ENCODE measurements at regions not wholly inside any gene's neighbourhood (a gene's known extent, or its start where the extent isn't known, plus 50 kb on each side); places are given as distances from the start of the nearest gene placed in this dataset.

GRCh38 chr6:168384045-168385036 lies 56.6 kb upstream of the SMOC2 start:
- WGBS (ENCODE audit: insufficient coverage), result 70% methylated on average over 30 of the region's 31 CpGs
- Mint-ChIP-seq H3K4me1 (no peaks in the 10 kb centered on the region), H3K27ac (no peak overlapping the region), H3K4me3 (no peak overlapping the region), H3K36me3 (no peaks in the 10 kb centered on the region), H3K27me3 (ENCODE audit: low read depth in 2 of 2) (peaks cover 0 to 3% of the 10 kb centered on the region in 2 donors), H3K9me3 (no peaks in the 10 kb centered on the region)
- Histone ChIP-seq H3K4me1 (ENCODE audit: control insufficient read depth, insufficient read depth, low read length) (no peaks in the 10 kb centered on the region), H3K27me3 (ENCODE audit: control insufficient read depth, insufficient read depth, low read length) (no peaks in the 10 kb centered on the region), H3K9me3 (ENCODE audit: control insufficient read depth, insufficient read depth, low read length) (peaks cover 6% of the 10 kb centered on the region), H3K36me3 (ENCODE audit: control insufficient read depth, insufficient read depth, low read length) (no peaks in the 10 kb centered on the region), H3K27ac (ENCODE audit: low read length) (no peak overlapping the region), H3K4me3 (ENCODE audit: low read length) (no peak overlapping the region)
- intact Hi-C loops (cut with micrococcal nuclease), result no loop called here
- no peak for DNase-seq
- ATAC-seq, result no peak
- TF ChIP-seq CTCF (IDR thresholded peaks at IDR 0.05), result no peak

GRCh38 chr6:168385037-168385759 lies 55.8 kb upstream of the SMOC2 start:
- H3K4me3 Mint-ChIP-seq, result no peak overlapping the region
- TF ChIP-seq CTCF (IDR thresholded peaks at IDR 0.05), result no peak
- ATAC-seq, result no peak
- intact Hi-C loops (cut with micrococcal nuclease), result no loop called here
- H3K36me3 ChIP-seq (ENCODE audit: control insufficient read depth, insufficient read depth, low read length), result no peaks in the 10 kb centered on the region
- no peaks in the 10 kb centered on the region for H3K4me1 Mint-ChIP-seq
- H3K9me3 ChIP-seq (ENCODE audit: control insufficient read depth, insufficient read depth, low read length), result peaks cover 6% of the 10 kb centered on the region
- H3K4me1 ChIP-seq (ENCODE audit: control insufficient read depth, insufficient read depth, low read length), result no peaks in the 10 kb centered on the region
- 90% methylated on average over 13 of the region's 18 CpGs for WGBS (ENCODE audit: insufficient coverage)
- peaks cover 0 to 3% of the 10 kb centered on the region in 2 donors for H3K27me3 Mint-ChIP-seq (ENCODE audit: low read depth in 2 of 2)
- no peak overlapping the region for H3K4me3 ChIP-seq (ENCODE audit: low read length)
- DNase-seq, result no peak
- no peaks in the 10 kb centered on the region for H3K27me3 ChIP-seq (ENCODE audit: control insufficient read depth, insufficient read depth, low read length)
- no peak overlapping the region for H3K27ac Mint-ChIP-seq
- H3K36me3 Mint-ChIP-seq, result no peaks in the 10 kb centered on the region
- no peaks in the 10 kb centered on the region for H3K9me3 Mint-ChIP-seq
- H3K27ac ChIP-seq (ENCODE audit: low read length), result no peak overlapping the region

- intact Hi-C loops (cut with micrococcal nuclease), result no loop called here
- H3K27me3 ChIP-seq (ENCODE audit: control insufficient read depth, insufficient read depth, low read length), result no peaks in the 10 kb centered on the region
- Mint-ChIP-seq H3K4me3 (no peak overlapping the region), H3K9me3 (no peaks in the 10 kb centered on the region), H3K36me3 (no peaks in the 10 kb centered on the region), H3K27me3 (ENCODE audit: low read depth in 2 of 2) (peaks cover 0 to 3% of the 10 kb centered on the region in 2 donors), H3K27ac (no peak overlapping the region), H3K4me1 (no peaks in the 10 kb centered on the region)
- no peak for TF ChIP-seq CTCF (IDR thresholded peaks at IDR 0.05)
- no peak overlapping the region for H3K4me3 ChIP-seq (ENCODE audit: low read length)
- peaks cover 6% of the 10 kb centered on the region for H3K9me3 ChIP-seq (ENCODE audit: control insufficient read depth, insufficient read depth, low read length)
- H3K36me3 ChIP-seq (ENCODE audit: control insufficient read depth, insufficient read depth, low read length), result no peaks in the 10 kb centered on the region
- no peak for DNase-seq
- 87% methylated on average over 8 of the region's 9 CpGs for WGBS (ENCODE audit: insufficient coverage)
- no peak overlapping the region for H3K27ac ChIP-seq (ENCODE audit: low read length)
- no peak for ATAC-seq
- H3K4me1 ChIP-seq (ENCODE audit: control insufficient read depth, insufficient read depth, low read length), result no peaks in the 10 kb centered on the region
Observed at GRCh38 chr6:168385858-168386735, 54.9 kb upstream of the SMOC2 start.
